GM19035 (cell line): ENCODE measurements at regions not wholly inside any gene's neighbourhood (a gene's known extent, or its start where the extent isn't known, plus 50 kb on each side); places are given as distances from the start of the nearest gene placed in this dataset.
"Not testable (repeated sequence)": the region's sequence is repeated elsewhere in the genome, so short reads cannot be mapped to it uniquely, and the experiment has no call there.

Experiments used
- ATAC-seq: cut with Tn5 transposase; IDR thresholded peaks from one replicate; pipeline ENCODE4 v1.9.1; 2021; ENCODE audit not compliant: unreplicated experiment

GRCh38 chr1:83058327-83058726, 940.6 kb downstream of the TTLL7 start:
- ATAC-seq = no peak

GRCh38 chr1:83055391-83056170, 943.4 kb downstream of the TTLL7 start:
- ATAC-seq = no peak

GRCh38 chr1:83053446-83053845, 945.5 kb downstream of the TTLL7 start:
- no peak for ATAC-seq

GRCh38 chr1:83052865-83053264, 946.1 kb downstream of the TTLL7 start:
- no peak for ATAC-seq

- ATAC-seq = not testable (repeated sequence)
Measured at GRCh38 chr1:83051053-83051452, 947.9 kb downstream of the TTLL7 start.

GRCh38 chr1:83043244-83043643, 955.7 kb downstream of the TTLL7 start:
- no peak for ATAC-seq

- ATAC-seq = not testable (repeated sequence)
Measured at GRCh38 chr1:83039091-83039490, 959.8 kb downstream of the TTLL7 start.

- no peak for ATAC-seq
Measured at GRCh38 chr1:83034851-83035250, 964.1 kb downstream of the TTLL7 start.

- no peak for ATAC-seq
Measured at GRCh38 chr1:83033682-83034081, 965.2 kb downstream of the TTLL7 start.

GRCh38 chr1:83029916-83030315, 969.0 kb downstream of the TTLL7 start:
- ATAC-seq = no peak

GRCh38 chr1:83029050-83029449, 969.9 kb downstream of the TTLL7 start:
- ATAC-seq = no peak

GRCh38 chr1:83028467-83028866, 970.5 kb downstream of the TTLL7 start:
- no peak for ATAC-seq

- ATAC-seq = no peak
Measured at GRCh38 chr1:83027511-83027910, 971.4 kb downstream of the TTLL7 start.

- no peak for ATAC-seq
Measured at GRCh38 chr1:83026745-83027144, 972.2 kb downstream of the TTLL7 start.

GRCh38 chr1:83024251-83024767, 974.6 kb downstream of the TTLL7 start:
- ATAC-seq = no peak

- ATAC-seq = no peak
Measured at GRCh38 chr1:83023212-83023611, 975.7 kb downstream of the TTLL7 start.

- no peak for ATAC-seq
Measured at GRCh38 chr1:83022206-83022605, 976.7 kb downstream of the TTLL7 start.

- ATAC-seq = no peak
Measured at GRCh38 chr1:83017701-83018100, 981.2 kb downstream of the TTLL7 start.

- ATAC-seq = no peak
Measured at GRCh38 chr1:83017276-83017675, 981.7 kb downstream of the TTLL7 start.

GRCh38 chr1:83016354-83016849, 982.5 kb downstream of the TTLL7 start:
- ATAC-seq = no peak

GRCh38 chr1:83015163-83015562, 983.8 kb downstream of the TTLL7 start:
- ATAC-seq = no peak

GRCh38 chr1:83012950-83013349, 986.0 kb downstream of the TTLL7 start:
- ATAC-seq = no peak

- no peak for ATAC-seq
Measured at GRCh38 chr1:83011265-83011664, 987.7 kb downstream of the TTLL7 start.
